Karpas-422 (cell line): ENCODE measurements at regions not wholly inside any gene's neighbourhood (a gene's known extent, or its start where the extent isn't known, plus 50 kb on each side); places are given as distances from the start of the nearest gene placed in this dataset.

Source experiments
- DNase-seq: peaks from one replicate; pipeline ENCODE4 v3.0.0-alpha.2; 2015
- H2AFZ ChIP-seq: fragments of 200-600 bp; sonication (generic); 2 replicates; pipeline ENCODE4 v1.6.1; 2014; ENCODE audit warnings: antibody characterized with exemption, low read length, mixed read lengths
- H3K27ac ChIP-seq: fragments of 200-600 bp; sonication (generic); 2 replicates; pipeline ENCODE4 v1.5.1; 2014; ENCODE audit warnings: mild to moderate bottlenecking, low read length, moderate library complexity
- H3K27me3 ChIP-seq: fragments of 200-600 bp; sonication (generic); 2 replicates; pipeline ENCODE4 v1.6.1; 2014; ENCODE audit warnings: low read length, mixed read lengths
- H3K36me3 ChIP-seq: fragments of 200-600 bp; sonication (generic); 2 replicates; pipeline ENCODE4 v1.6.1; 2014; ENCODE audit warnings: low read length, mixed read lengths; ENCODE audit not compliant: insufficient read depth
- H3K4me1 ChIP-seq: fragments of 200-600 bp; sonication (generic); 2 replicates; pipeline ENCODE4 v1.6.1; 2014; ENCODE audit warnings: mild to moderate bottlenecking, low read length, mixed read lengths
- H3K4me2 ChIP-seq: fragments of 200-600 bp; sonication (generic); 2 replicates; pipeline ENCODE4 v1.6.1; 2014; ENCODE audit warnings: low read length, low read depth, mild to moderate bottlenecking; ENCODE audit not compliant: poor library complexity, severe bottlenecking
- H3K4me3 ChIP-seq: fragments of 200-600 bp; sonication (generic); 2 replicates; pipeline ENCODE4 v1.5.1; 2014; ENCODE audit warnings: mild to moderate bottlenecking, antibody characterized with exemption, low read length, mixed read lengths
- H3K79me2 ChIP-seq: fragments of 200-600 bp; sonication (generic); 2 replicates; pipeline ENCODE4 v1.6.1; 2014; ENCODE audit warnings: mild to moderate bottlenecking, low read length, mixed read lengths
- H3K9ac ChIP-seq: fragments of 200-600 bp; sonication (generic); 2 replicates; pipeline ENCODE4 v1.6.0; 2014; ENCODE audit warnings: low read length
- H3K9me2 ChIP-seq: fragments of 200-600 bp; sonication (generic), shearing (Covaris generic); replicated peaks from 2 replicates; pipeline ENCODE4 v1.6.0; 2014; ENCODE audit warnings: mild to moderate bottlenecking, low read length, moderate library complexity; ENCODE audit not compliant: insufficient read depth
- H3K9me3 ChIP-seq: fragments of 300-700, 200-600 bp; sonication (generic); 2 replicates; pipeline ENCODE4 v1.6.1; 2014; ENCODE audit warnings: low read length, mixed read lengths
- H4K20me1 ChIP-seq: fragments of 200-600 bp; sonication (generic); 2 replicates; pipeline ENCODE4 v1.6.1; 2014; ENCODE audit warnings: mild to moderate bottlenecking, antibody characterized with exemption, low read length, low read depth; ENCODE audit not compliant: insufficient read depth

DNA sequence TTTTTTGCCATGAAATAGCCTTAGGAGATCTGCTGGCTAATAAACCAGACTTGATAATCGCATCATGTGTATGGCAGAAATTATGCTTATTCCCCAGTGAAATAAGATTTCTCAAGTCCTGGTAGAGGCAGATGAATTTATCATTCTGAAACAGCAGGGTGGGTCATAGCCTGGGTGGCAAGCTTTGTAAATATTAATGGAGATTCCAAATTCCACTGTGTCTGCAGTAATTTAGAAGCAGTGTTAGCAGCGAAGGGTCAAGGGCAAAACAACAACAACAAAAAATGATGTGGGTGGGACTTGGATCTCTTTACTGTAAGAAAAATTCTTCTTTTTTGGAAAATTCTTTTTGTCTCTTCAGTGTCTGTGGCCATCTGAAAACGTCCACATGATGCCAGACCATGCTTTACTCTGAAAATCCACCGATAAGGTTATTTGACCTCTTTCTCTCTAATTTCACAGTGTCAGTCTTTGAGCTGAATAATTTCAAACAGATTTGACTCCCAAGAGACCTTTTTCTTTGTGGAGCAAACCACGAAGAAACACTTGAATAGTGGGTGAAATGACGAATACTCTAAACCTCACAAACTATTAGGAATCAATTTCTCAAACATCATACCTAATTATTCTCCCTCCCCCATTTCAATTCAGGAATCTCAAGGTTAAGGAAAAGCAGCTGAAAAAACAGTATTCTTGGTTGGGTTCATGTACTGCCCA is 106.0 kb upstream of the RPS23 start:
- Histone ChIP-seq H3K9me3 (no peaks in the 10 kb centered on the region), H3K4me3 (no peak overlapping the region), H3K4me2 (no peak overlapping the region), H3K27ac (no peak overlapping the region), H2AFZ (no peak overlapping the region), H4K20me1 (no peaks in the 10 kb centered on the region), H3K9me2 (no peaks in the 10 kb centered on the region), H3K4me1 (no peaks in the 10 kb centered on the region), H3K9ac (no peak overlapping the region), H3K36me3 (no peaks in the 10 kb centered on the region), H3K79me2 (no peaks in the 10 kb centered on the region), H3K27me3 (no peaks in the 10 kb centered on the region)
- no peak for DNase-seq

DNA sequence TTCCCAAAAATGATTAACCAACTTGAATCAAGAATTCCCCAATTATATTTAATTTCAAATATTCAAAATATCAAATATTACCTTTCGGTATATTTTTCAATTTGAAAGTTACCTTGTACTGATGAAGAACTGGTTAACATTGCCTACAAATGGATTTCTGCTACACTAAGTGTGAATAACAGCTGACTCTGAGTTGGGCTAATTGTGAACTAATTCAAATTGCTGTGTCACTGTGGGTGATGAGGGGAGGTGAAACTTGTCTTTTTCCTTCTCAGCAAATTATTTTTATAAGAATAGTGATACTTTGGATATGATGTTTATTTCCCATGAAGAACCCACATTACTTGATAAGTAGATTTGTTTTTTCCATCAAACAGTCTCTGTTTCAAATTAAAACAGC is 103.4 kb upstream of the RPS23 start:
- H3K36me3 ChIP-seq = no peaks in the 10 kb centered on the region
- no peaks in the 10 kb centered on the region for H3K27me3 ChIP-seq
- H3K9ac ChIP-seq = no peak overlapping the region
- no peaks in the 10 kb centered on the region for H3K79me2 ChIP-seq
- no peak overlapping the region for H3K4me3 ChIP-seq
- H3K27ac ChIP-seq = no peak overlapping the region
- H3K9me2 ChIP-seq = no peaks in the 10 kb centered on the region
- H4K20me1 ChIP-seq = no peaks in the 10 kb centered on the region
- DNase-seq = no peak
- H3K4me2 ChIP-seq = no peak overlapping the region
- H3K9me3 ChIP-seq = no peaks in the 10 kb centered on the region
- H2AFZ ChIP-seq = no peak overlapping the region
- no peaks in the 10 kb centered on the region for H3K4me1 ChIP-seq

DNA sequence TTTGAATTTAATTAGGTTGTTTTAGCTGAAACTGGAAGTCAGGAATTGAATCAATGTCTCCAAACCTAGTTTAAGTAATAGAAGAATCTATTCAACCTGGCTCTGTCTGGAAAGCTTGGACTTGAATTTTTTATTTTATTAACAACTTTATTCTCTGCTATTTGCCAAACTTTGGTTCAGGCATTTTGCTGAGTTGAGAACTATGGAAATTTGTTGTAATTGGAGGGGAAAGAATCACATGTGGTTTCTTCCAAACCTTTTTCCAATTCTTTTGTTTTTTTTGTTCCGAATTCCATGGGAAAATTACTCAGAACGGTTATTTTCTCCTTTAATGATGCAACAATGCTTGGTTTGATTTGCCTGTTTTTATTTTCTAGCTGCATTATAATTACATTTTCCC is 98.2 kb upstream of the RPS23 start:
- Histone ChIP-seq H3K36me3 (no peaks in the 10 kb centered on the region), H2AFZ (no peak overlapping the region), H3K4me1 (no peaks in the 10 kb centered on the region), H3K79me2 (no peaks in the 10 kb centered on the region), H3K27ac (no peak overlapping the region), H3K4me2 (no peak overlapping the region), H3K9me3 (no peaks in the 10 kb centered on the region), H3K27me3 (no peaks in the 10 kb centered on the region), H4K20me1 (no peaks in the 10 kb centered on the region), H3K9ac (no peak overlapping the region), H3K4me3 (no peak overlapping the region), H3K9me2 (no peaks in the 10 kb centered on the region)
- DNase-seq = no peak

DNA sequence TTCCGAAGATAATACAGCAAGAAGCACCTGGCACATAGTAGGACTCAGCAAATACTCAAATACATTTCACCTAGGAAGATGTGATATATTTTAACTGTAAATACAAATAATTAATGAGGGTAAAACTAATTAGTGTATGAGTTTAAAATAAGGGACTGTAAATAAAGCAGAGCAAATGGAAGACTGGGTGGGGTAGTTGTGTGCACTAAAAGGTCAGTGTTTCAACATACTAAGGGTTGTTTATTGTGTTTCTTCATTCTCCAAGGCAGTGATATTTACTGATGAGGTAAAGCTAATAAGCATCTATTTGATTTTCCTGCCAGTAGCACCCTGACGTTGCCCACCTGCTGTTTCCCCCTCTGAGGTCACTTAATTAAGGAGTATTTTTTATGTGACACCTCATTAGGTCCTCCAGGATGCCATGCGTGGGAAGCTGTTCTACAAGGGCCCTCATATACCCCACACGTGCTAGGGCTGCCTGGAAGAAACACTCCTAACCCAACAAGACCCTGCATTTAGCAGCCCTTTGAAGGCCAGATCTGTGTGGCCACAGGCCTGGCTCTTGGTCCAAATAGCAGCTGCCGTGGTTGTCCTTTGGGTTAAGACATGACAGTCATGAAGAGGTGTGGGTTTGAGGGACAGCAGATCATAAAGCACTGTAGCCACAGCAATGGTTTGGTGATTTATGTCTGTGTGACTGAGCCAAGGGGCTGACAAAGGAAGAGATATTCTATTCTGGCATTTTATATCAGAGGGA is 97.5 kb upstream of the RPS23 start:
- H3K79me2 ChIP-seq = no peaks in the 10 kb centered on the region
- H3K4me3 ChIP-seq = no peak overlapping the region
- H2AFZ ChIP-seq = no peak overlapping the region
- no peaks in the 10 kb centered on the region for H3K9me3 ChIP-seq
- H3K4me2 ChIP-seq = no peak overlapping the region
- H3K27ac ChIP-seq = no peak overlapping the region
- no peaks in the 10 kb centered on the region for H3K27me3 ChIP-seq
- no peaks in the 10 kb centered on the region for H3K9me2 ChIP-seq
- no peaks in the 10 kb centered on the region for H3K36me3 ChIP-seq
- no peaks in the 10 kb centered on the region for H3K4me1 ChIP-seq
- no peak for DNase-seq
- no peaks in the 10 kb centered on the region for H4K20me1 ChIP-seq
- no peak overlapping the region for H3K9ac ChIP-seq

DNA sequence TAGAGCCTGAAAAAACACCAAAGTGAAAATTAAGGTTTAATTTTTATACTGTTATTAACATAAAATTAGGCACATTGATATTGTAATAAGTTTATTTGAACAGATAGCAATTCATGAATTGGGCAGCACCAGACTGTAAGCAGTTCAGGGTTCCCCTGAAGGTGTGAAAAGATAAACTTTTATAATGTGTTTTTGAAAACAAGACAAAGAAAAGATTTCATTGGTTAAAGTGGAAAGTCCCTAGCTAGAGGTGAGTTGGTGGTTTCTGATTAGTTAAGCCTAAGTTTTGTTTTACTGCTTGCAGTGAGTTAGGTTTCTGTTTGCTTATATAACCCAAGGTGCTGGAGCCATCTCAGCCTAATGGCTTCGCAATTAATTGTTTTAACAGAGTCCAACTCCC is 96.5 kb upstream of the RPS23 start:
- no peak overlapping the region for H3K9ac ChIP-seq
- no peak overlapping the region for H3K4me3 ChIP-seq
- H4K20me1 ChIP-seq = no peaks in the 10 kb centered on the region
- H3K9me3 ChIP-seq = no peaks in the 10 kb centered on the region
- no peak overlapping the region for H3K4me2 ChIP-seq
- no peak overlapping the region for H3K27ac ChIP-seq
- H3K79me2 ChIP-seq = no peaks in the 10 kb centered on the region
- H3K27me3 ChIP-seq = no peaks in the 10 kb centered on the region
- no peak for DNase-seq
- no peaks in the 10 kb centered on the region for H3K4me1 ChIP-seq
- no peaks in the 10 kb centered on the region for H3K36me3 ChIP-seq
- H3K9me2 ChIP-seq = no peaks in the 10 kb centered on the region
- H2AFZ ChIP-seq = no peak overlapping the region

DNA sequence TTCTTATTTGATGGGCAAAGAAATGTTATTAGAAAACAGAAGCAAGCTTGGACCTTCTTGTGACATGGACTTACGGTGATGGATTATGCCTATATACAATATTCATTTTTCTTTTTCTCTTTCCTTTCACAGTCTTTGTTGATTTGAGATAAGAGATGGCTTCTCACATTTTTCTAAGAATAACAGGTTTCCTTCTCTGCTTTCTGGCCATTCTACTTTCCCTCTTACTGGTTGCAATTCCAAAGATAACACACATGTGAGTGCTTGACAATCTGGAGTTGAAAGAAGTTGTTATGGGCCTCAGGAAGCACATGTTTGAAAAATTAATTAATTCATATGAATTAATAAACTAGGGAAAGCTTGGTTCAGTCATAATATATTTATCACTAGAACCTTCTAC is 89.8 kb upstream of the RPS23 start:
- no peaks in the 10 kb centered on the region for H3K9me2 ChIP-seq
- H3K4me3 ChIP-seq = no peak overlapping the region
- H3K4me1 ChIP-seq = no peaks in the 10 kb centered on the region
- H3K9ac ChIP-seq = no peak overlapping the region
- no peak for DNase-seq
- no peak overlapping the region for H2AFZ ChIP-seq
- no peaks in the 10 kb centered on the region for H4K20me1 ChIP-seq
- H3K27ac ChIP-seq = no peak overlapping the region
- no peaks in the 10 kb centered on the region for H3K36me3 ChIP-seq
- H3K27me3 ChIP-seq = no peaks in the 10 kb centered on the region
- H3K79me2 ChIP-seq = no peaks in the 10 kb centered on the region
- H3K9me3 ChIP-seq = no peaks in the 10 kb centered on the region
- H3K4me2 ChIP-seq = no peak overlapping the region

DNA sequence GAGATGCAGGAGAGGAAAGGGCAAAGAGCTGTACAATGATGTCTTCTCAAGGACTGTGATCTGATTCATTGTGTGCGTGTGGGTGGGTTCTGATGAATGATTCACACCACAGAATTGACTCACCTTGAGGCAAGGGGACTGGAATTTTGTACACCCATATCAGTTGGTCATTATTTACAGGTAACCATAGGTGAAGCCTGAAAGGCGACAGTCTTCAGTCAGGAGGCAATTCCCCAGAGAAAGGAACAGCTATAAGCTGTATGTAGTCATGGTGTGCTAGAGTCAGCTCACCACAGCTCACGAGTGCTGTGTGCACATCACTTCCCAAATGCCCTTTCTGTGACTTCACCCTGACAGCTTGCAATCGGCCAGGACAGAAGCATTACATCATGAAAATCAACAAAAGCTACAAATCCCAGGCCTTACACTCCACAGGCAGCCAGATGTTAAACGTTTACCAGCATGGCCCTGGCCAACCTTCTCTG is 87.6 kb upstream of the RPS23 start:
- Histone ChIP-seq H3K4me1 (no peaks in the 10 kb centered on the region), H4K20me1 (no peaks in the 10 kb centered on the region), H3K4me3 (no peak overlapping the region), H3K27me3 (no peaks in the 10 kb centered on the region), H3K36me3 (no peaks in the 10 kb centered on the region), H3K27ac (no peak overlapping the region), H3K79me2 (no peaks in the 10 kb centered on the region), H3K4me2 (no peak overlapping the region), H3K9ac (no peak overlapping the region), H3K9me3 (no peaks in the 10 kb centered on the region), H2AFZ (no peak overlapping the region), H3K9me2 (no peaks in the 10 kb centered on the region)
- DNase-seq = no peak

DNA sequence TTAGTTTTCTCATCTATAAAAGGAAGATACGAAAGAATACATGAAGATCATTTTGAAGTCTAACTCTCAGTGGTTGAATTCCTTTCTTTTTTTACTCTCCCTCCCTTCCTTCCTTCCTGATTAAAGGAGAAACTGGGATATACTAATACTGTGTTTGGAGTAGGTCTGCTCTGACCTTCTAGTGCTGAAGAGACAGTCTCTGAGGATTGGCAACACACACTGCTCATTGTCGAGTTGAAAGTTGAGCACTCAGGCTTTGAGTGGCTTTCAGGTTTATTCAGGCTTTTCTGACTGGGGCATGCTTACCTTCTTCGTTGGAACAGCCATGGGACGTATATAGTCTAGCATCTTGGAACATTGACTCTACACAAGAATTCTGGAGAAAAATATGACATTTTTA is 86.9 kb upstream of the RPS23 start:
- Histone ChIP-seq H3K36me3 (no peaks in the 10 kb centered on the region), H3K9ac (no peak overlapping the region), H3K79me2 (no peaks in the 10 kb centered on the region), H3K27ac (no peak overlapping the region), H3K9me2 (no peaks in the 10 kb centered on the region), H3K9me3 (no peaks in the 10 kb centered on the region), H3K4me1 (no peaks in the 10 kb centered on the region), H3K4me2 (no peak overlapping the region), H3K27me3 (no peaks in the 10 kb centered on the region), H2AFZ (no peak overlapping the region), H4K20me1 (no peaks in the 10 kb centered on the region), H3K4me3 (no peak overlapping the region)
- DNase-seq = no peak
